HG03060 (cell line): ENCODE measurements at regions not wholly inside any gene's neighbourhood (a gene's known extent, or its start where the extent isn't known, plus 50 kb on each side); places are given as distances from the start of the nearest gene placed in this dataset.

Source experiments
- ATAC-seq: cut with Tn5 transposase; IDR thresholded peaks from one replicate; pipeline ENCODE4 v1.9.1; 2021; ENCODE audit warnings: low read depth, moderate number of reproducible peaks; ENCODE audit not compliant: unreplicated experiment

- no peak for ATAC-seq
Observed at GRCh38 chr13:47291107-47291656, 394.3 kb upstream of the HTR2A start.

- no peak for ATAC-seq
Observed at GRCh38 chr13:47289567-47289966, 392.7 kb upstream of the HTR2A start.

GRCh38 chr13:47288546-47288945, 391.7 kb upstream of the HTR2A start:
- no peak for ATAC-seq

GRCh38 chr13:47287291-47287751, 390.5 kb upstream of the HTR2A start:
- no peak for ATAC-seq

GRCh38 chr13:47281991-47282390, 385.1 kb upstream of the HTR2A start:
- ATAC-seq: no peak

- no peak for ATAC-seq
Observed at GRCh38 chr13:47279920-47280319, 383.1 kb upstream of the HTR2A start.

GRCh38 chr13:47277774-47278173, 380.9 kb upstream of the HTR2A start:
- ATAC-seq: no peak

GRCh38 chr13:47268270-47268669, 371.4 kb upstream of the HTR2A start:
- ATAC-seq: no peak

- ATAC-seq: no peak
Observed at GRCh38 chr13:47258384-47258783, 361.5 kb upstream of the HTR2A start.

GRCh38 chr13:47256618-47257017, 359.8 kb upstream of the HTR2A start:
- no peak for ATAC-seq

- ATAC-seq: no peak
Observed at GRCh38 chr13:47252627-47253026, 355.8 kb upstream of the HTR2A start.

GRCh38 chr13:47251771-47252170, 354.9 kb upstream of the HTR2A start:
- no peak for ATAC-seq

- no peak for ATAC-seq
Observed at GRCh38 chr13:47250146-47250545, 353.3 kb upstream of the HTR2A start.

- no peak for ATAC-seq
Observed at GRCh38 chr13:47249266-47249665, 352.4 kb upstream of the HTR2A start.

GRCh38 chr13:47241446-47241845, 344.6 kb upstream of the HTR2A start:
- ATAC-seq: no peak

- no peak for ATAC-seq
Observed at GRCh38 chr13:47239025-47239424, 342.2 kb upstream of the HTR2A start.

GRCh38 chr13:47237571-47237970, 340.7 kb upstream of the HTR2A start:
- ATAC-seq: no peak

GRCh38 chr13:47233734-47234133, 336.9 kb upstream of the HTR2A start:
- ATAC-seq: no peak

- ATAC-seq: no peak
Observed at GRCh38 chr13:47232516-47232915, 335.7 kb upstream of the HTR2A start.

GRCh38 chr13:47230155-47230554, 333.3 kb upstream of the HTR2A start:
- ATAC-seq: no peak

- no peak for ATAC-seq
Observed at GRCh38 chr13:47226516-47226915, 329.7 kb upstream of the HTR2A start.

GRCh38 chr13:47220453-47221140, 323.7 kb upstream of the HTR2A start:
- no peak for ATAC-seq
